ENCODE measurements at regions not wholly inside any gene's neighbourhood (a gene's known extent, or its start where the extent isn't known, plus 50 kb on each side); places are given as distances from the start of the nearest gene placed in this dataset.

- H3K79me2 ChIP-seq (ENCODE audit: control insufficient read depth, insufficient read depth, low read length), result no peaks in the 10 kb centered on the region
- intact Hi-C loops (cut with micrococcal nuclease) (no loop called here), dilution Hi-C loops (cut with MboI; ENCODE audit: extremely low pct_ligation_motif_present, low sequenced_read_pairs) (no loop called here)
- no peaks in the 10 kb centered on the region for H3K36me3 ChIP-seq (ENCODE audit: control insufficient read depth in 2 of 2, extremely low read depth in 1 of 2, insufficient read depth in 2 of 2, low read length in 2 of 2)
- ChIA-PET POLR2A (no interaction called here), CTCF (no interaction called here)
- no TSS peak for BruUV-seq (replicated peaks)
- H3K9me1 ChIP-seq (replicated peaks; ENCODE audit: control insufficient read depth, extremely low read depth, insufficient read depth, low read length), result no peaks in the 10 kb centered on the region
- TF ChIP-seq POLR2A (IDR thresholded peaks at IDR 0.05; ENCODE audit: low read depth, low read length) (no peak), JUN (IDR thresholded peaks at IDR 0.05; ENCODE audit: borderline replicate concordance, insufficient read depth, insufficient read length, low read depth) (no peak), EZH2 (IDR thresholded peaks at IDR 0.05; ENCODE audit: borderline replicate concordance, low read depth, low read length, severe bottlenecking) (no peak), GATA2 (IDR thresholded peaks at IDR 0.05; ENCODE audit: insufficient read depth, insufficient read length, low read depth, low read length) (no peak), CTCF (IDR thresholded peaks at IDR 0.05; ENCODE audit: extremely low read depth in 1 of 2, insufficient read depth in 1 of 2, low read depth in 1 of 2, low read length in 2 of 2) (no peak), POLR2AphosphoS5 (IDR thresholded peaks at IDR 0.05; ENCODE audit: insufficient read depth, low read depth, low read length) (no peak), MYC (IDR thresholded peaks at IDR 0.05; ENCODE audit: low read depth, low read length) (no peak), MAX (IDR thresholded peaks at IDR 0.05; ENCODE audit: insufficient read depth, insufficient read length) (no peak)
- no peak overlapping the region for H3K9ac ChIP-seq (replicated peaks; ENCODE audit: extremely low read depth, insufficient read depth, low read length)
- H3K4me2 ChIP-seq (ENCODE audit: insufficient read depth, low read length), result no peak overlapping the region
- DNase-seq (ENCODE audit: low read depth, low spot score), result no peak
- H3K27ac ChIP-seq (ENCODE audit: insufficient read depth, low read depth, low read length), result no peak overlapping the region
- no peak overlapping the region for H3K4me3 ChIP-seq (replicated peaks in 1 of 3; ENCODE audit: insufficient read depth in 1 of 3, low read depth in 1 of 3, low read length in 3 of 3)
- no peak overlapping the region for H2AFZ ChIP-seq (ENCODE audit: low read depth, low read length)
- peaks cover 7% of the 10 kb centered on the region for H3K9me3 ChIP-seq (replicated peaks; ENCODE audit: control insufficient read depth, insufficient read depth, low read length)
- no peaks in the 10 kb centered on the region for H4K20me1 ChIP-seq (replicated peaks; ENCODE audit: control insufficient read depth, extremely low read depth, insufficient read depth, low read length)
- H3K27me3 ChIP-seq (ENCODE audit: control insufficient read depth in 2 of 2, insufficient read depth in 2 of 2, low read length in 2 of 2), result no peaks in the 10 kb centered on the region
- FAIRE-seq, result no peak
- no peaks in the 10 kb centered on the region for H3K4me1 ChIP-seq (ENCODE audit: control insufficient read depth, extremely low read depth, insufficient read depth, low read length)
These were observed 248.6 kb downstream of the BCL11B start for GRCh38 chr14:99023371-99023770.
